Nephron (organoid): ENCODE measurements at regions not wholly inside any gene's neighbourhood (a gene's known extent, or its start where the extent isn't known, plus 50 kb on each side); places are given as distances from the start of the nearest gene placed in this dataset.
"Not testable (repeated sequence)": the region's sequence is repeated elsewhere in the genome, so short reads cannot be mapped to it uniquely, and the experiment has no call there.

Source experiments
- H3K27ac Mint-ChIP-seq, 3 experiments: 2 replicates each; pipeline ENCODE4 v1.8.0; 2020; ENCODE audit warnings: mixed read lengths in 3 of 3, mild to moderate bottlenecking in 2 of 3, moderate library complexity in 1 of 3
- H3K27me3 Mint-ChIP-seq: 2 replicates; pipeline ENCODE4 v1.8.0; 2021; ENCODE audit warnings: low read depth, mild to moderate bottlenecking, moderate library complexity, mixed read lengths
- H3K36me3 Mint-ChIP-seq: 2 replicates; pipeline ENCODE4 v1.8.0; 2020; ENCODE audit warnings: low read depth, mixed read lengths
- H3K4me1 Mint-ChIP-seq: 2 replicates; pipeline ENCODE4 v1.8.0; 2020; ENCODE audit warnings: mixed read lengths
- H3K4me3 Mint-ChIP-seq, 3 experiments: 2 replicates each; pipeline ENCODE4 v1.8.0; 2020; ENCODE audit warnings: mild to moderate bottlenecking in 3 of 3, mixed read lengths in 3 of 3, moderate library complexity in 2 of 3
- H3K9me3 Mint-ChIP-seq: 2 replicates; pipeline ENCODE4 v1.8.0; 2020; ENCODE audit warnings: mixed read lengths
- CTCF ChIP-seq, 3 experiments: fragments of 200-600 bp; sonication (generic); IDR thresholded peaks; one replicate each; pipeline ENCODE4 v1.5.0; 2021; ENCODE audit warnings: antibody characterized with exemption in 3 of 3; ENCODE audit not compliant: unreplicated experiment in 3 of 3

GRCh38 chr21:16116798-16117197 is 387.0 kb downstream of the USP25 start:
- TF ChIP-seq CTCF (IDR thresholded peaks at IDR 0.05; ENCODE audit: unreplicated experiment in 3 of 3): no peak
- Mint-ChIP-seq H3K27ac (peak overlapping the region; percentile 87 to 95 (median 93)), H3K4me1 (peaks cover 23% of the 10 kb centered on the region), H3K4me3 (no peak overlapping the region), H3K27me3 (no peaks in the 10 kb centered on the region), H3K36me3 (peaks cover 11% of the 10 kb centered on the region), H3K9me3 (peaks cover 19% of the 10 kb centered on the region)

- peaks cover 22% of the 10 kb centered on the region for H3K9me3 Mint-ChIP-seq
- peaks cover 11% of the 10 kb centered on the region for H3K36me3 Mint-ChIP-seq
- H3K4me1 Mint-ChIP-seq: peaks cover 23% of the 10 kb centered on the region
- peak overlapping the region; percentile 87 to 95 (median 93) for H3K27ac Mint-ChIP-seq
- H3K4me3 Mint-ChIP-seq: no peak overlapping the region
- TF ChIP-seq CTCF (IDR thresholded peaks at IDR 0.05; ENCODE audit: unreplicated experiment in 3 of 3): no peak
- H3K27me3 Mint-ChIP-seq: no peaks in the 10 kb centered on the region
Measured at GRCh38 chr21:16117331-16117730, 387.5 kb downstream of the USP25 start.

GRCh38 chr21:16117851-16118590 is 388.2 kb downstream of the USP25 start:
- H3K4me3 Mint-ChIP-seq: peak overlapping the region; percentile 1 to 60 (median 33)
- H3K27ac Mint-ChIP-seq: peak overlapping the region; percentile 87 to 95 (median 93)
- H3K27me3 Mint-ChIP-seq: no peaks in the 10 kb centered on the region
- TF ChIP-seq CTCF (IDR thresholded peaks at IDR 0.05; ENCODE audit: unreplicated experiment in 3 of 3): no peak
- H3K4me1 Mint-ChIP-seq: peaks cover 23% of the 10 kb centered on the region
- H3K9me3 Mint-ChIP-seq: peaks cover 20% of the 10 kb centered on the region
- peaks cover 9% of the 10 kb centered on the region for H3K36me3 Mint-ChIP-seq

GRCh38 chr21:16124378-16125138 is 394.8 kb downstream of the USP25 start:
- TF ChIP-seq CTCF (IDR thresholded peaks at IDR 0.05; ENCODE audit: unreplicated experiment in 3 of 3): no peak
- H3K27ac Mint-ChIP-seq: peak overlapping the region; percentile 88 to 96 (median 95)
- no peaks in the 10 kb centered on the region for H3K27me3 Mint-ChIP-seq
- H3K9me3 Mint-ChIP-seq: peaks cover 17% of the 10 kb centered on the region
- H3K36me3 Mint-ChIP-seq: peaks cover under 1% of the 10 kb centered on the region
- H3K4me1 Mint-ChIP-seq: peaks cover 29% of the 10 kb centered on the region
- peak overlapping the region; percentile 16 to 39 (median 28) for H3K4me3 Mint-ChIP-seq

- no peak for TF ChIP-seq CTCF (IDR thresholded peaks at IDR 0.05; ENCODE audit: unreplicated experiment in 3 of 3)
- H3K4me1 Mint-ChIP-seq: peaks cover 25% of the 10 kb centered on the region
- peaks cover 8% of the 10 kb centered on the region for H3K36me3 Mint-ChIP-seq
- peaks cover 24% of the 10 kb centered on the region for H3K9me3 Mint-ChIP-seq
- peak overlapping the region; percentile 16 to 39 (median 28) for H3K4me3 Mint-ChIP-seq
- H3K27ac Mint-ChIP-seq: peak overlapping the region; percentile 88 to 96 (median 95)
- no peaks in the 10 kb centered on the region for H3K27me3 Mint-ChIP-seq
Measured at GRCh38 chr21:16125274-16125673, 395.5 kb downstream of the USP25 start.

GRCh38 chr21:16132453-16132852 is 402.7 kb downstream of the USP25 start:
- not testable (repeated sequence) for H3K27me3 Mint-ChIP-seq, H3K4me1 Mint-ChIP-seq, H3K4me3 Mint-ChIP-seq, H3K27ac Mint-ChIP-seq
- Mint-ChIP-seq H3K9me3 (peaks cover 37% of the 10 kb centered on the region), H3K36me3 (peaks cover 22% of the 10 kb centered on the region)
